ENCODE measurements at regions not wholly inside any gene's neighbourhood (a gene's known extent, or its start where the extent isn't known, plus 50 kb on each side); places are given as distances from the start of the nearest gene placed in this dataset.

DNA sequence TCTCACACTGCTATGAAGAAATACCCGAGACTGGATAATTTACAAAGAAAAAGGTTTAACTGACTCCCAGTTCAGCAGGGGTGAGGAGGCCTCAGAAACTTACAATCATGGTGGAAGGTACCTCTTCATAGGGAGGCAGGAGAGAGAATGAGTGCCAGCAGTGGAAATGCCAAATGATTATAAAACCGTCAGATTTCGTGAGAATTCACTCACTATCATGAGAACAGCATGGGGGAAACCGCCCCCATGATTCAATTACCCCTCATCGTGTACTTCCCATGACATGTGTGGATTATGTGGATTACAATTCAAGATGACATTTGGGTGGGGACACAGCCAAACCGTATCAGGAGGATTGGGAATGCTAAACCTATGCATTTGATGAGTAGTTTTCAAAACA lies 380.3 kb upstream of the SPHKAP start:
- DNase-seq (ENCODE audit: low read depth in 2 of 2), result no peak
- Histone ChIP-seq H3K4me1 (ENCODE audit: control insufficient read depth, extremely low read depth, insufficient read depth, low read length) (no peaks in the 10 kb centered on the region), H2AFZ (ENCODE audit: low read length) (no peak overlapping the region), H3K9me3 (ENCODE audit: control insufficient read depth, insufficient read depth, low read depth, low read length) (no peaks in the 10 kb centered on the region), H4K20me1 (ENCODE audit: control insufficient read depth, extremely low read depth, insufficient read depth, low read length) (no peaks in the 10 kb centered on the region), H3K4me2 (ENCODE audit: extremely low read depth, insufficient read depth, low read length) (no peak overlapping the region), H3K27ac (ENCODE audit: insufficient read depth, low read length) (no peak overlapping the region), H3K9ac (ENCODE audit: insufficient read depth, low read length) (no peak overlapping the region), H3K27me3 (ENCODE audit: control insufficient read depth, insufficient read depth, low read length) (no peaks in the 10 kb centered on the region), H3K4me3 (replicated peaks in 1 of 4; ENCODE audit: control extremely low read depth in 1 of 4, insufficient read depth in 1 of 4, low read depth in 3 of 4, low read length in 4 of 4) (no peak overlapping the region), H3K36me3 (ENCODE audit: control insufficient read depth, insufficient read depth, low read length) (no peaks in the 10 kb centered on the region), H3K79me2 (ENCODE audit: control insufficient read depth, insufficient read depth, low read length) (no peaks in the 10 kb centered on the region)
- TF ChIP-seq EZH2 (IDR thresholded peaks at IDR 0.05; ENCODE audit: low read length, missing control alignments) (no peak), CTCF (conservative IDR thresholded peaks at IDR 0.05 in 1 of 2, IDR thresholded peaks at IDR 0.05 in 1 of 2; ENCODE audit: low read depth in 1 of 2, low read length in 2 of 2) (no peak)

DNA sequence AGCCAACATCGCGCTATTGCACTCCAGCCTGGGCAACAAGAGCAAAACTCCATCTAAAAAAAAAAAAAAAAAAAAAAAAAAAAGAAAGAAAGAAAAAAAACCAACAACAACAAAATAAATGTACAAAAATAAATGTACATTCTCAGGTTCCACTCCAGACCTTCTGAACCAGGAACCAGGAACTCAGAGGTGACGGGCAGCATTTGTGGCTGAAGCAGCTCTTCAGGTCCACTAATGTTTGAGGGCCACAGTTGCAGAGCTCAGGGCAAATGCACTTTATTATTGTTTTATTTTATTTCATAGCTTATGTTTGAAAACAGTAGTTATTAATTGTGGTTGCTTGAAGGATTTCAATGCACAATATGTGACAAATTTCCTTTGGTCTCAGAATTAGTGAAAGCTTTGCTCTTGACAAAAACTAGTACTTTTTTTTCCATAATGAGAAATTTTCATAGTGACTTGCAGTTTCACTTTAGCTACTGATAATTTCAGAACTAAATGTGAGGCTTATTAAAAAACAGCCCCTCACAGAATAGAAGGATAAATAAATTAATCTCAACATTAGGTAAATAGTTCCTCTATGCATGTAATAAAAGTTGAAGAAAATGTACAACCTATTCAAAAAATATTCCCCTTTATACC lies 378.4 kb upstream of the SPHKAP start:
- no peak overlapping the region for H3K9ac ChIP-seq (ENCODE audit: insufficient read depth, low read length)
- TF ChIP-seq EZH2 (IDR thresholded peaks at IDR 0.05; ENCODE audit: low read length, missing control alignments) (no peak), CTCF (conservative IDR thresholded peaks at IDR 0.05 in 1 of 2, IDR thresholded peaks at IDR 0.05 in 1 of 2; ENCODE audit: low read depth in 1 of 2, low read length in 2 of 2) (no peak)
- DNase-seq (ENCODE audit: low read depth in 2 of 2), result no peak
- H3K36me3 ChIP-seq (ENCODE audit: control insufficient read depth, insufficient read depth, low read length), result no peaks in the 10 kb centered on the region
- H3K79me2 ChIP-seq (ENCODE audit: control insufficient read depth, insufficient read depth, low read length), result no peaks in the 10 kb centered on the region
- no peak overlapping the region for H3K27ac ChIP-seq (ENCODE audit: insufficient read depth, low read length)
- no peak overlapping the region for H3K4me3 ChIP-seq (replicated peaks in 1 of 4; ENCODE audit: control extremely low read depth in 1 of 4, insufficient read depth in 1 of 4, low read depth in 3 of 4, low read length in 4 of 4)
- no peak overlapping the region for H2AFZ ChIP-seq (ENCODE audit: low read length)
- no peaks in the 10 kb centered on the region for H3K27me3 ChIP-seq (ENCODE audit: control insufficient read depth, insufficient read depth, low read length)
- no peaks in the 10 kb centered on the region for H3K9me3 ChIP-seq (ENCODE audit: control insufficient read depth, insufficient read depth, low read depth, low read length)
- H3K4me1 ChIP-seq (ENCODE audit: control insufficient read depth, extremely low read depth, insufficient read depth, low read length), result no peaks in the 10 kb centered on the region
- H3K4me2 ChIP-seq (ENCODE audit: extremely low read depth, insufficient read depth, low read length), result no peak overlapping the region
- no peaks in the 10 kb centered on the region for H4K20me1 ChIP-seq (ENCODE audit: control insufficient read depth, extremely low read depth, insufficient read depth, low read length)

DNA sequence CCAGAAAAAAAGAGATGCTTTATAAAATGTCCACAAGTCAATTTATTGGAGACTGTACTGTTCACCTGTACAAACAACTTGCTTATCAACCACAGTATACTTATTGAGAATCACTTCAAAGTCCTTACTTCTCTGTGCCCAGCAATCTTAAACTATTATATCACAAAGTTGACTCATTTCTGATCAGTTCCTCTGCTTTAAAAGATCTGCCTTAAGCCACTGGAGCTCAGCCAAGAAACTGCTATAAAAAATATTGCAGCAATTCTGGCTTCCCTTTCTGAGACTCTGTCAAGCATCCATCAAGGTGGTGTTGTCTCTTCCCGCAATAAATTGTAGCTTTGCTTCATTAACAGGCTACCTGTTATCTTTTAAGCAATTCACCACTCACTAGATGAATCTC lies 375.2 kb upstream of the SPHKAP start:
- DNase-seq (ENCODE audit: low read depth in 2 of 2), result peak; percentile 2 to 24

More for the DNA sequence above, 375.2 kb upstream of the SPHKAP start:
- Histone ChIP-seq H3K4me2 (ENCODE audit: extremely low read depth, insufficient read depth, low read length) (no peak overlapping the region), H3K27ac (ENCODE audit: insufficient read depth, low read length) (no peak overlapping the region), H3K79me2 (ENCODE audit: control insufficient read depth, insufficient read depth, low read length) (no peaks in the 10 kb centered on the region), H3K4me1 (ENCODE audit: control insufficient read depth, extremely low read depth, insufficient read depth, low read length) (no peaks in the 10 kb centered on the region), H4K20me1 (ENCODE audit: control insufficient read depth, extremely low read depth, insufficient read depth, low read length) (no peaks in the 10 kb centered on the region), H3K4me3 (replicated peaks in 1 of 4; ENCODE audit: control extremely low read depth in 1 of 4, insufficient read depth in 1 of 4, low read depth in 3 of 4, low read length in 4 of 4) (no peak overlapping the region), H3K27me3 (ENCODE audit: control insufficient read depth, insufficient read depth, low read length) (no peaks in the 10 kb centered on the region), H3K9ac (ENCODE audit: insufficient read depth, low read length) (no peak overlapping the region), H3K36me3 (ENCODE audit: control insufficient read depth, insufficient read depth, low read length) (no peaks in the 10 kb centered on the region), H2AFZ (ENCODE audit: low read length) (no peak overlapping the region), H3K9me3 (ENCODE audit: control insufficient read depth, insufficient read depth, low read depth, low read length) (no peaks in the 10 kb centered on the region)
- no peak for TF ChIP-seq CTCF (conservative IDR thresholded peaks at IDR 0.05 in 1 of 2, IDR thresholded peaks at IDR 0.05 in 1 of 2; ENCODE audit: low read depth in 1 of 2, low read length in 2 of 2)
- TF ChIP-seq EZH2 (IDR thresholded peaks at IDR 0.05; ENCODE audit: low read length, missing control alignments), result no peak
